ENCODE measurements at regions not wholly inside any gene's neighbourhood (a gene's known extent, or its start where the extent isn't known, plus 50 kb on each side); places are given as distances from the start of the nearest gene placed in this dataset.

- TF ChIP-seq CTCF (IDR thresholded peaks at IDR 0.05; ENCODE audit: extremely low read depth, insufficient read depth, missing control alignments) = no peak
- in situ Hi-C loops (cut with MboI; ENCODE audit: low pct_unique_long_range_greater_than_20kb, low sequenced_read_pairs, unreplicated experiment) = no loop called here
- DNase-seq (ENCODE audit: low spot score) = no peak
Measured at GRCh38 chr2:186129767-186130581, 356.1 kb upstream of the ZC3H15 start.

GRCh38 chr2:186130748-186131641 lies 355.1 kb upstream of the ZC3H15 start:
- DNase-seq (ENCODE audit: low spot score) = no peak
- in situ Hi-C loops (cut with MboI; ENCODE audit: low pct_unique_long_range_greater_than_20kb, low sequenced_read_pairs, unreplicated experiment) = no loop called here
- no peak for TF ChIP-seq CTCF (IDR thresholded peaks at IDR 0.05; ENCODE audit: extremely low read depth, insufficient read depth, missing control alignments)

DNA sequence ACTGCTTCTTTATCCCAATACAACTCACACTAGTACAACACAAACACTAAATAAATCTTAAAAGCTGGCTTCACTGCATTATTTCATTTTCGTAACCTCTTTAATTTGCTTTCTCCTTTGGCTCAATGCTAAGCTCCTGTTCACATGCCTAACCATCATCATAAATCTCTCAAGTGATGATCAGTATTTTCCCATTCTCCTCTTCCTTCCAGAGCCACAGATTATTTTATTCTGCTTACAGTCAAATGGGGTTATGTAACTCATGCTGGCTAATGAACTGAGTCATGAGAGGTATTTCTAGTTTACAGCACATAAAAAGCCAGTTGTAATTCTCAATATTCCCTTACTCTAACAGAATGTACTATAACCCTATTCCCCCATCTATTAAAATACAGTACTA lies 350.4 kb upstream of the ZC3H15 start:
- in situ Hi-C loops (cut with MboI; ENCODE audit: low pct_unique_long_range_greater_than_20kb, low sequenced_read_pairs, unreplicated experiment) = no loop called here

DNA sequence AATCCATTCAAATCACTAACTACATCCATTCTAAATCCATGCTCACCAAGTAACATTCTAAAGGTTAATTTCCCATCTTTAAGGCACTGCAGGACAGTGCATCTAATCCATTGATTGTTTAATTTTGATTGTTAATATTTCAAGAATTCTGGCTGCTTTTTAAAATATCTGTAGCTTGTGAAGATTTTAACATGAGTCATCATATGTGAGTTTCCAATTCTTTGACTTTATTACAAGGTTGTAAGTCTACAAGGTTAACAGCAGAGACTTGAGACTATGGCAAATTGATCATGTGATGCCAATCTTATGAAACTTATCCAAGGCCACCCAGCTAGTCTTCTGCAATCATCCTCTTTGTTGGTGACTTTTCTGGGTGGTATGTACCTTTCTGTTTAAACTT lies 349.2 kb upstream of the ZC3H15 start:
- DNase-seq (ENCODE audit: low spot score) = no peak
- in situ Hi-C loops (cut with MboI; ENCODE audit: low pct_unique_long_range_greater_than_20kb, low sequenced_read_pairs, unreplicated experiment) = no loop called here
- no peak for TF ChIP-seq CTCF (IDR thresholded peaks at IDR 0.05; ENCODE audit: extremely low read depth, insufficient read depth, missing control alignments)

More for the DNA sequence above, 350.4 kb upstream of the ZC3H15 start:
- DNase-seq (ENCODE audit: low spot score) = no peak
- TF ChIP-seq CTCF (IDR thresholded peaks at IDR 0.05; ENCODE audit: extremely low read depth, insufficient read depth, missing control alignments) = no peak

- DNase-seq (ENCODE audit: low spot score) = no peak
- in situ Hi-C loops (cut with MboI; ENCODE audit: low pct_unique_long_range_greater_than_20kb, low sequenced_read_pairs, unreplicated experiment) = no loop called here
- TF ChIP-seq CTCF (IDR thresholded peaks at IDR 0.05; ENCODE audit: extremely low read depth, insufficient read depth, missing control alignments) = no peak
Measured at GRCh38 chr2:186138845-186139244, 347.2 kb upstream of the ZC3H15 start.

DNA sequence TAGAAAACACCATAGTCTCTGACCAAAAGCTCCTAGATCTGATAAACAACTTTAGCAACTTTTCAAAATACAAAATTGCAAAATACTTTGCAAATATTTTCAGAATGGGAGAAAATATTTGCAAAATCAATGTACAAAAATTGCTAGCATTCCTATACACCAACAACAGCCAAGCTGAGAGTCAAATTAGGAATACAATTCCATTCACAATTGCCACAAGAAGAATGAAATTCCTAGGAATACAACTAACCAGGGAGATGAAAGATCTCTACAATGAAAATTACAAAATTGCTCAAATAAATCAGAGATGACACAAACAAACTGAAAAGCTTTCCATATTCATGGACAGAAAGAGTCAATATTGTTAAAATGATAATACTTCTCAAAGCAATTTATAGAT lies 327.0 kb upstream of the ZC3H15 start:
- in situ Hi-C loops (cut with MboI; ENCODE audit: low pct_unique_long_range_greater_than_20kb, low sequenced_read_pairs, unreplicated experiment) = no loop called here
- no peak for DNase-seq (ENCODE audit: low spot score)
- TF ChIP-seq CTCF (IDR thresholded peaks at IDR 0.05; ENCODE audit: extremely low read depth, insufficient read depth, missing control alignments) = no peak
